Kidney tubule cell (primary cell): ENCODE measurements at regions not wholly inside any gene's neighbourhood (a gene's known extent, or its start where the extent isn't known, plus 50 kb on each side); places are given as distances from the start of the nearest gene placed in this dataset.

Source experiments
- DNase-seq: peaks from one replicate; pipeline ENCODE4 v3.0.0-alpha.2; 2018; ENCODE audit warnings: low spot score

DNA sequence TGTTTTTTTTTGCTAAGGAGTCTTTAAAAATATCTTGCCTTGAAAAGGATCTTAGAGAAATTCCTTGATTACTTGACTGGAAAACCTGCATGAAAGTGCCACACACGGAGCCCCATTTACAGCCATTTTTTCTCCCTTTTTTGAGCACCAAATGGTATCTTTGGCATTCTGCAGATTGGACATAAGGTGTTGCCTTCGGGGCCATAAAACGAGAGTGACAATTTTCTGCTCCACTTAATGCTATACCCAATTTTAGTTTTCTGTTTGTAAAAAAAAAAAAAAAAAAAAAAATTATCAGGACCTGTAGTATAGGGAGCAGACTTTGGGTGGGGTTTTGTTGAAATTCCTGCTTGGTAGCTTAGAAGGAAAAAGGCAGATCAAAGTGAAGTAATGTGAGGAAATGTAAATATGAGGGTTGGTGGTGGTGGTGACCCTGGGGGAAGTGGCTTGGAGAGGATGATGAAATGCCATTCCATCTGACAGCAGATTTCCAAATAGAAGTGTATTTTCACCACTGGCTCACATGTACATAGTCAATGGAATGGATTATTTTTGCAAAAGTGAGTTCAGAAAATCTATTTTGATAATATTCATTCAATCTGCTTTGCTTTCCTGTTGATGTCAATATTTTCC lies 212.1 kb upstream of the SOX4 start:
- no peak for DNase-seq

DNA sequence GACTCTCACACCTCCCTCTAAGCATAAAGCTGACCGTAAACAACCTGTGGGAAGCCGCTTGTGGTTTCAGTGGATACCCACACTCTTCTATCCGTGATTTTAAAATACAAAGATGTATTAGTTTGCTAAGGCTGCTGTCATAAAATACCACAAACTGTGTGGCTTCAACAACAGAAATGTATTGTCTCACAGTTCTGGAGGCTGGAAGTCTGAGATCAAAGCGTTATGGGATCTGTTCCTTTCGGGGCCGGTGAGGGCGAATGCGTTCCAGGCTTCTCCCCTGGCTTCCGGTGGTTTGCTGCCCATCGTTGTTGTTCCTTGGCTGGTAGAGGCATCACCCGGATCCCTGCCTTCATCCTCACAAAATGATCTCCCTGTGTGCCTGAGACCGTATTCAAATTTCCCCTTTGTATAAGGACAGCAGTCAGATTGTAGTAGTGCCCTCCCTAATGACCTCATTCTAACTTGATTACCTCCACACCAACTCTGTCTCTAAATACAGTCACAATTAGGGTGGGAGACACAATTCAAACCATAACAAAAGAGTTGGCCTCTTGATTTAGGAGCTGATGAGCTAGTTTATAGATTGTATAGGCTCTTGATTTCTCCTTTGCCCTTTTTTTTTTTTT lies 210.6 kb upstream of the SOX4 start:
- DNase-seq = no peak

DNA sequence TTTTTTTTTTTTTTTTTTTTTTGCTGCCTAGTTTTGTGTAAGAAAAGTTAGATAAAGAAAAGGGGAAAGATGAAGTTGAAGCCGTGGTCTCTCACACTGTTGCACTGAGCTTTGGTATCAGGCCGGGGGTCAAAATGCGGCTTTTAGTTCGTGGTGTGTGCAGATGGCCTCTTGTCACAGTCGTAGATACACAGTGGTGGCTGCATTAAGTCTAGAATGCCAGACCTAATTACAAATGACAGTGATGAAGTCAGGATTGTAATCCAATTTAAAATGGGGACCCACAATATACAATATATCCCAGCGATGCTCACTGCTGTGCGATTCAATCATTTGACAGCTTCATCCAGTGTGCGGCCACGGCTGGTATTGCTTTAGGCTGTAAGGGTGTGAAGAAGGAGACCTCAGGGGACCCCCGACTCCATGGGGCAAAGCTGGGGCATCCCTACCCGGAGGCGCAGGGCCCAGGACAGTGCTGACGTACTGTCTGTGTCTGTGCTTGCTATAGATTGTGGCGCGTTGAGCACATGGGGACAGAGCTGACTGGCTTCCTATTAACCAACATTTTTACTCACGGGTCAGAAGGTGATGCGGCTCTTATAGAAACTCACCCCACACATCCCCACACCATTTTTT lies 210.0 kb upstream of the SOX4 start:
- no peak for DNase-seq

DNA sequence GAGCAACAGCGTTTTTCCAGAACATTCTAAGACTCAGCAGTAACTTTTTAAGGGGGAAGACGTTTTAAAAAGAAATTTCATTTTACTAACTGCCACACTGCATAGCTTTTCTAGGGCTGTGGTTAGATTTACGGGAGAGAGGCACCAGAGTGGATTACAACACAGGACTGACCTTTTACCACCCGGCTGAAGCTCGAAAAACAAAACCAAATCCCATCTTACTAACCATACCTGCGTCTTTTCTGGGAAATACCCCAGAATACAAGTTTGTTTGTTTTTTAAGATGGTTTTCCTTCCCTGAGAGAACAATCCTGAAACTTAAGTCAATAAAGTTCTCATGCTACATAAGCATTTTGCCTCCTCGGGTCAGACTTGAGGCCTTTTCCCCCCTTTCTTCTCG lies 209.3 kb upstream of the SOX4 start:
- no peak for DNase-seq

DNA sequence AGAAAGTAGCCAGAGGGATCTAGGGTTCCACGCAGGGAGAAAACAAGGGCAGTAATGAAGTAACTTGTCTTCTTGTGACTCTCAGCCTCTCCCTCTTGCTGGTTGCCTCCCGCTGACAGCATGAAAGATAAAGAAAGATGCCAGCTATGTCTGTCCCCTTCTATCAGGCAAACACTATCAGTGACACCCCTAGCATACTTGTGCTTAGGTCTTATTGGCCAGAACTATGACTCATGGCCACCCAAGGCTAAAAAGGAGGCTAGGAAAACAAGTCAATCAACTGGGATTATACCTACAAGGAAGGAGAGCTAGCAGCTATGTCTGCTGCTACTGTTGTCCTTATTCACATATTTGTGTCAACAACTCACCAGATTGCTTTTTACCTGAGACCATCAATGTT lies 206.8 kb upstream of the SOX4 start:
- DNase-seq = peak; percentile 66

DNA sequence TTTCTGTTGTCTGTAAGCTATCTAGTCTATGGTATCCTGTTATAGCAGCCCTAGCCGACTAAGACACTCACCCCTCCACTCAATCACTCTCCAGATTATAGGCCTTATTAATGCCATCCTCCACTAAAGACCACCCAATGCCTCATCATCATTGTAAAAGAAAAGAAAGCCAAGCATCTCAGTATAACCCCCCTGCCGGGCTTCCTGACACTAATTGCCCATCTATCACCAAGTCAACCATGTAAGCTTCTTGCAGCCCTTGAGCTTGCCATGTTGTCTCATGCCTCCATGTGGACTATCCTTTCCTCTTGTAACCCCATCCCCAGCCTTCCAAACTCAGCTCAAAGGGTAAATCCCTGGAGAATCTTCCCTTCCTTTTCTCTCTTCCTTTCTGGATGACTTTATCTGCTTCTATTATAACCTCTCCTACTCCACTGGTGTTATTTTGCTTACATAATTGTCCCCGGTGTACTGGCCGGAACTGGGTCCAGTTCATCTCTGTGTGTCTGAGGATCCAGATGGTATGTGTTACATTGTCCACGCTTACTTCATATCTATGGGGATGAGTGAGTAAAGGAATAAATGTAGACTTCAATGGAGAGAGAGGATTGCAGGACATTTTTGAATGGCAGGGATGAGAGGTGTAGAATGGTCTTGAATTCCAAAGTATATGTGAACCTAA lies 202.9 kb upstream of the SOX4 start:
- DNase-seq = no peak

DNA sequence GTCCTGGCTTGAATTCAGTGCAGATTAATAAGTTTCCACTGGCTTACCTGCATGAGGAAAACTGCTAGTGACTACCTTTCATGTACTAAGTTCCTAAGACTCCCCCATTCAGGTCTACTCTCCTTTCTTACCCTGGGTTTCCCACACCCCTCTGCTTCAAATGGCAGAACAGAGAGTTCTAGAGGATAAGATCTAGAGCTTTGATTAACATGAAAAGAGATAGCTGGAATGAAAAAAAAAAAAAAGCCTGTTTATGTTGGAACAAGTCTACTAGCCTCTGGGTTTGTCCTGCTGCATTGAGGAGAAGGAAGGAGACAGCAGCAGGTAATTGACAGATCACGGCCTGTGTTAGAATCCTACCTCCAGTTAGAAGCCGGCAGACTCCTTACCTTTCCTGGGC lies 201.4 kb upstream of the SOX4 start:
- DNase-seq = no peak

DNA sequence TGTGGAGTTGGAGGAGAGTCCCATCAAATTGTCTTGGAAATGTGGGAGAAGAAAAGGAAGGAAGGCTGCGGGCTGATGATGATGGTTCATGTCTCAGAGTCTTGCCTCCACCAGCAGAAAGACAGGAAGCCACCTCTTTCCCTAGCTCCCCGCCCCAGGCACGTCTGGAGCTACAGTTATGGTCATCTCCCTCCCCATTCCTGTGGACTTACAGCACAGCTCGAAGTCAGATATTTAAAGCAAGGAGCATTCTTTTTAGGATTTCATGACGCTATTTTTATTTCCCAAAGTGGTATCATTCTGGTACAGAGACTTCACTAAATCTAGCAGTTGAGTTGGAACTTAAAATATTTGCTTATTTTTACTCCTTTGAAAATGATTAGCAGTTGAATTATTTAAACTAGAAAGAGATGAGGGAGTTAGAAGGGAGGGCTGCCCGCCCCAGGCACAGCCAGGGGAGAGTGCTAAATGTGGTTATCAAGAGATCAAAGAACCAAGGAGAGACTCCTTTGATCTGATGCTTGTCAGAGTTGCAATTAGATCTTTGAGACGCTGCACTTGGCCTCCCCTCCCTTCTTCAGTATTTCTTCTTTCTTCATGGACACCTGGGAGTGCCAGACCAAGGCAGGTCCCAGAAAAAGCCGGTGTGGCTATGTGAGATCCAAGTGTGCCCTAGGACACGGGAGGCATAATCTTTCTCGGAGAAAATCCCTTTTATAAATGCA lies 199.9 kb upstream of the SOX4 start:
- no peak for DNase-seq

DNA sequence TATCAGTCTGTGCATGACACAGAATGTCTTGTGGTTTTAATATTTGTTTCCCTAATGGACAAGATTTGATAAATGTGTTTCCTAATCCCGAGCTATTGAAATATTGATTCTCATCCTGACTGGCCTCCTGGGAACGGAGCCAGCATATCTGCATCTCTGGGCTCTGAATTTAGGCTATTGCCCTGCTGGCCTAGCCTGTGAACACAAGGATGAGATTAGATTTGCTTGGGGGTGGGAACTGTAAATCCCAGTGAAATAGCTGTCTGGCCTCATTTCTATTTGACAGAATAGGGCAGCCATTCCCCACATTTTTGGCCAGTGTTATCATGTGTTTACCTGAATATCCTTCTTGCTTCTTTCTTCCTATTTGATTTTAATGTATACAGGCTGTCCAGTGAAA lies 198.4 kb upstream of the SOX4 start:
- DNase-seq = no peak

DNA sequence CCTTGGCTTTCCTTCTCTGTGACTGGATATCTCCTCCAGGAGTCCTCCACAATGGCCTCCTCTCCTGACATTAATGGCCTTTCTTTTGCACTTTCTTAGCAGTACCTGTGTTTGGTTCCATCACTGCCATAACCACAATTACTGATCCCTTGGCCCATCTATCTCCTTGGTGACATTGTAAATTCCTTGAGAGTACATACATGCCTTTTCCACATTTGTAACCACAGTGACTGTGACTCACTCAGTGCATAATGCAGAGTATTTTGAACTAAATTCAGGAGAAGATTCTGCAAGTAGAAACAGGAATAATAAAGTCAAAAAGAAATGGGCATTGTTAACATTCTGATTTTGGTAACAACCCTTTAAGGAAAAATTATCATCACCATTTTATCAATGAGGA lies 197.2 kb upstream of the SOX4 start:
- peak; percentile 77 for DNase-seq

DNA sequence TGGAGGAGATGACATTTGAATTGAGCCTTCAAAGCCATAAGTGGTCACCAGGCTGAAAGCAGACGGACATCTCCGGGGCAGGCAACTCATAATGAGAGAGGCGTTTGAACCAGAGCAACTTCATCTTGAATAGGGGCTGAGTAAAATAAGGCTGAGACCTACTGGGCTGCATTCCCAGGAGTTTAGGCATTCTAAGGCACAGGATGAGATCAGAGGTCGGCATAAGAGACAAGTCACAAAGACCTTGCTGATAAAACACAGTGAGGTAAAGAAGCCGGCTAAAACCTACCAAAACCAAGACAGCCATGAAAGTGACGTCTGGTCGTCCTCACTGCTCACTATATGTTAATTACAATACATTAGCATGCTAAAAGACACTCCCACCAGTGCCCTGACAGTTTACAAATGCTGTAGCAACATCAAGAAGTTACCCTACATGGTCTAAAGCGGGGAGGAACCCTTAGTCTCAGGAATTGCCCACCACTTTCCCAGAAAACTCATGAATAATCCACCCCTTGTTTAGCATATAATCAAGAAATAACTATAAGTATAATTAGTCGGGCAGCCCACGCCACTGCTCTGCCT lies 194.7 kb upstream of the SOX4 start:
- no peak for DNase-seq

DNA sequence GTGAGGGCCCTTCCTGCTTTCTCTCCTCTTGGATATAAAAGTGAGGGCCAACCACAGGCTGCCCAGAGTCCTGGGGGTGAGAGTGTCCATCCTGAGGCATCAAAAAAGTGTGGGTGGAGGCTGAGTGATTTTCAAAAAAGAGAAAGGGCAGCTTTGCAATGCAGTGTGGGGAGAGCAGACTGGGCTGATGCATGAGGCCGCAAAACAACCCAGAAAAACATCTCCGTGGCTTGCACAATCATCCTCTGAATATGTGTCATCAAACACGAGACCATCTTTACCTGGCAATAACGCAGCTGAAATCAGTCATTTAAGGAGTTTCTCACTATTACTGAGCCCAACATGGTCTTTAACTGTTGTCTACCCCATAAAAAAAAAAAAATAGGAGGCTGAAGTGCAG lies 191.2 kb upstream of the SOX4 start:
- no peak for DNase-seq

DNA sequence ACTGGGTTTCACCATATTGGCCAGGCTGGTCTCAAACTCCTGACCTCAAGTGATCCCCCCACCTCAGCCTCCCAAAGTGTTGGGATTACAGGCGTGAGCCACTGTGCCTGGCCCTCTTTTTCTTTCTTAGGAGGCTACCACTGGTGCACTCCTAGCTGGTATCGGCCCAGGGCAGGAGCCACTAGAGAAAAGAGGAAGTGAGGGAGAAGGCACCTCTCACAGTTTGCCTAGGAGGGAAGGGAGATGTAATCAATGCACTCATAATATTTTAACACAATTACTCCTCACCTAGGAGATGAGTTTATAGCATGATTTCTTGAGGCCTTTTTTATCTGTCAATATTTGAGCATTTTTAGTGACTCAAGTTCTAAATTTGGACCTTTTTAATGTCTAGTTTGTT lies 189.0 kb upstream of the SOX4 start:
- no peak for DNase-seq

DNA sequence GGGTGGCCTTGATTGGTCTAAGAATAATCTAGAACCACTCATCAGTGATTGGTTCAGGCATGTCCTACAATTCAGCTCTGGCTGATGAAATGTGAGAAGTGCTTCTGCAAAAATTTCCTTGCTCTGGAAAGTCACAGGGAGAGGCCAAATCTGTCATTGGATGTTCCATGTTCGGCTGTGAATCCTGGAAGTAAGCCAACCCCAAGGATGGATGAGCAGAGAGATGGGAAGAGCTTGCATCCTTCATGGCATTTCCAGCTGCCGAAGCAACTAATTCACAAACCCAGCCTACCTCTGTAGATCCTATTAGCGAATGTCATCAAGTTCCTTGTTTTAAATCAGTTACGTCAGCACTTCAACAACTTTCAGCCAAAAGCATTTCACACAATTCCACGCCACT lies 187.2 kb upstream of the SOX4 start:
- no peak for DNase-seq

DNA sequence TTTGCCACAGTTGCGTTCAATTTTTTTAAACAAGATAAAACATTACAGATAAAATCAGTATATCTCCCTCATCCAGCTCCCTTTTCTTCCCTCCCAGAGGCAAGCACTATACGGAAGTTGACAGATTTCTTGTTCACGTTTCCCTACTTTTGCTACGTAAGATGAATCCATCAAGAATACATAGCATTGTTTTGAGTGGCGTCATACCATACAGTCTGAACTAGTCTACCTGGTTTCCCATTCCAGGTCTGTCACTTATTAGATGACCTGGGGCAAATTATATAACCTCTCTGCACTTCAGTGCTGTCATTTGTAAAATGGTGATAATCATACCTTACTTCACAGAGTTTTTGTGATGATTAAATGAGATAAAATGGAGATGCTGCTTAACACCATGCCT lies 184.3 kb upstream of the SOX4 start:
- no peak for DNase-seq

DNA sequence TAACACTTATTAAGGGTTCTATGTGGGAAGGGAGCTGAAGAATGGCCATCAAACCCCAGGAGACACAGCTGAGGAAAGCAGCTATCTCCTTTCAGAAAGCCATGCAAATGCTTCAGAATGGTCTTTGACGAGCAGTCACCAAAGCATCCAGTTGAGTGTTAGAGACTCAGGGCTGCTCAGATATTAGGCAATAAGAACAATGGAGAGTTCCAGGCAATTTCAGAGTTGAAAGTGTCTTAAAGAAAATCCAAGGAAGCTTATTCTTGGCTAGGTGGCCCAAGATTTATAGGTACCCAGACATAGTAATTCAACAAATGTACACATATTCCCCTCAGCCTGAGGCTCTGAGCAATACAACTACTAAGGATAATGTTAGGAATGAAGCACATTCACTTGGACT lies 180.1 kb upstream of the SOX4 start:
- no peak for DNase-seq

DNA sequence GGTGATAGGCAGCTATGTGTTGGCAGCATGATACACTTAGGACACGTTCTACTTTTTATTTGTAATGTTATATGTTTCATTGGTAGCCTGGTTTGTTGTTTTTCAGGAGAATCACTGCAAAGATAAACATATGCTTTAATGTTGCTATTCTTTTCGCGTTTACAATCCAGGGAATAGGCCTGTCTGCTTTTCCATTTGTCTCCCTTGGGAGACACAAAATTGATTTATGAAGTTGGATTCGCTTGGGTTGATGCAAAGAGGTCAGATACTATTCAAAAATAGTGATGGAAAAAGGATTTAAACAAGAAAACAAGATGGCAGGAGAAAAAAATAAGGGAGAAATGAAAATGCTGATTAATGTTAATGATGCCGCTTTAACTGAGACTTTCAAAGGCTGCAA lies 179.5 kb upstream of the SOX4 start:
- DNase-seq = no peak

DNA sequence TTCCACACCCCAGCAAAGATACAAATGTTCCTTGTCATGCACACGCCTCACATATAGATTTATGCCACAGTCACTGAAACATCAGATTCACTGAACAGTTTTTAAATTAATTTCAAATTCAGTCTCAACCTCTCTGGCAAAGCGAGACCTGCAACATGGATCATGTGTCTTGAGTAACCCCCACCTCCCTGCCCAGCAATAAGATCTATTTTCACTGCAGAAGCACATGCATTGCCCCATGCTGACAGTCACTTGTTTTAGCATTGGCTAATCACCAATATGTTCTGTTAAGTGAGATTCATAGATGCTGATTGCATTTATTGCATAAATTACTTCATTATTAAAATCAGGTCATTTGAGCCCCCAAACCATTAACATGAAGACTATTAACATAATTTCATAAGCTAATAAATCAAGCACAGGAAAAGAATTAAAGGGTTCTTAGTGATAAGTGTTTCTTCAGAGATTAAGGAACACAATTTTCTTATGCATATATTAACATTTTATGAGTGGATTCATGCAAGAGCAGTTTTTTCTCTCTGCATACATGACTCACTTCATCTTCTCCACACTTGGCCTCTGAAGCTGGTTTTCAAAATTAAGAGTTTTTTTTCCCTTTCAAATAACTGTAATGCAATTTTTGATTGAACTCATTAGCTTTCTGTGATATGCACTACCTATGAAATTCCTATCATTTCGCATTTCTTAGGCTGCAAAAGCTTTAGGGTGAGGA lies 173.2 kb upstream of the SOX4 start:
- no peak for DNase-seq

DNA sequence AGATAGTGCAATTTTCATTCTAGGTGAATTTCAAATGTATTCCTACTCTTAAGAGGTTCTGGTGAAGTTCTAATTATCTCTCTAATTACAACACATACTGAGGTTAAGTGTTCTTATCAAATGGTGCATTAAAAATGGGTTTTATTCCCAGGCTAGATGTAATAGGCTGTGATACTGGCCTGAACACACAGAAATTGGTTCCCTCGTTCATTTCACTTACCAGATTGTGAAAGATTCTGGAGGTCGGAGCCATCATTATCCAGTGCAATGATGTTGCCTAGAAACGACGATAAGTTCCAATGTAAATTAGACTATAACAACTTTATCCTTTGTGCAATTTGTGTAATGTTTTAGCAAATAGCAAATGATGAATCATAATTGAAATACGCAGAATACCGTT lies 172.6 kb upstream of the SOX4 start:
- no peak for DNase-seq

DNA sequence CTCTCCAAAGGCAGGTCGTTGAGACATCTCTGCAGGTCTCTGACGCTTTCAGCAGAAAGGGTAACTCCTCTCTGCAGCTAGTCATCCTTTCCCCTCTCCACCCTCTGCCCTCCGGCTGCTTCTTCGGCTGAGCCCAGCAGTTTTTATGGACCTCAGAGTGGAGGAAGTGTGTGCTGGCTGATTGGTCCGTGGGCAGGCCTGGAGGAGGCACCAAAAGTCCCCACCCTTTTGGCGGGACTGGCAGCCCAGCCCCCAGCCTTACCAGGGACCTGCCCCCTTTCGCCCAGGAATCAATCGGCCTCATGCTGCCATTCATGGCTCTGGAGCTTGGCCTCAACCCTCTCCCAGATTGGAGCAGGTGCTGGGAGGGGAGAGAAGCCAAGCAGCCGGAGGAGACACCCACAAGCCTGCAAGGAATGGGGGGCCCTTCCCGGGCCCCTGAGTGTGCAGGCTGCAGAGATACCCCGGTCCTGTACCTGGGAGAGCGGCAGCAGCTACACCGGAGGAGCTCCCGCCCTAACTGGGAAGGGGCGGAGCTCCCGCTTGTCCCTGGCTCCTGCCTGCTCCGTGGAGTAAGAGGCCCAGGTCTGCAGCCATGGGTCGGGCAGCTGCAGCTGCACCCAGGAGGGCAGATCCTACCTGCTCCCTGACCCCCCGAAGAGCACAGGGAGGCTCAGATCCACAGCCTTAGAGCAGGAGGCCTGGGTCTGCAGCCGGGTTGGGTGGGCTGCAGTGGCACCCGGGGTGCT lies 170.3 kb upstream of the SOX4 start:
- DNase-seq = no peak
